HG03575 (cell line): ENCODE measurements at regions not wholly inside any gene's neighbourhood (a gene's known extent, or its start where the extent isn't known, plus 50 kb on each side); places are given as distances from the start of the nearest gene placed in this dataset.

Experiments used
- ATAC-seq: cut with Tn5 transposase; IDR thresholded peaks from one replicate; pipeline ENCODE4 v1.9.1; 2021; ENCODE audit not compliant: unreplicated experiment, insufficient number of reproducible peaks, low FRiP score; ENCODE audit errors: extremely low read depth

DNA sequence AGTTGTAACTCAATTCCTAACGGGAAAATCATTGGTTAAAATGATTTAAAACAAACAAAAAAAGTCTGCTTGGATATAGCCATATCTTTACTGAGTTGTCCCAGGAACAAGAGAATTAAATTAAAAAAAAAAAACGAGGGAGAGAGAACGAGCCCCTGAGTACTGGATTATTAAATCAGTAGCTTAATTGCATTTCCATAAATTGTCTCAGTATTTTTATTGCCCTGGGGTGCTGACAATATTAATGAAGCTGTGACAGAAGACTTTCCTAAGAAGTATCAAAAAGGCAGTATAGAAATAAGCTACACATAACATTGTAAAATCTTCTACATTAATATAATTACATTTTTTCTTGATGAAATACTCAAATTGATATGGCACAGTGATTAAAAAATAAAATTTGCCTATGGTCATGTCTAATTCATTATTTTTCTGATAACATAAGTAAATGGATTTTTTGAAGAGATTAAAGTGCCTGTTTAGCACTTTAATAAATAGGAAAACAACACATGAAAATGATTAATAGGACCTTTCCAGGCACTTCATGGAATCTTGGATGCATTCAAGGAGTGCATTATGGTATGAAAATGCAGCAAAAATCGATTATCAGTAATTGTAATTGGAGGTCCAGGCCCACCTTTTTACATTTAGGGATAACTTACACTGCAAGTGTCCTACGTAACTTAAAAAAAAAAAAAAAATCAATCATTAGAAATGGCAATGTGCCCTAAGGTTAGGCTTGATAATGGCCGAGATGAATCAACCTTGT is 2233.4 kb downstream of the ARAP2 start:
- ATAC-seq = no peak

DNA sequence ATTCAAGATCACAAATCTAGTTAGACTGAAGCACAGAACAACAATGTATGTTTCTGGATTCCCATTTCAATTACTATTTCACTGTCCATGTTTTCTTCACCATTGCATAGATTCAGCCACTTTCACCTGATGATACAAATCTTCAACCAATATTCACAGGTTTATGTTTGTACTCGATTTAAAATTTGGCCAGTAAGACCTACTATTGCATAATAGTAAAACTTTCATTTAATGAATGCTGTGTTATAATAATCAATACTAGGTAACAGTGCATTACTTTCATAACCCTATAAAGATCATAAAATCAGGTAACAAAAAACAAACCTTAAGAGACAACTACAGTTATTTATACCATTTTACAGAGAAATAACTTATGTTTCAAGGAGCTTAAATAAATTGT is 2209.1 kb downstream of the ARAP2 start:
- no peak for ATAC-seq

DNA sequence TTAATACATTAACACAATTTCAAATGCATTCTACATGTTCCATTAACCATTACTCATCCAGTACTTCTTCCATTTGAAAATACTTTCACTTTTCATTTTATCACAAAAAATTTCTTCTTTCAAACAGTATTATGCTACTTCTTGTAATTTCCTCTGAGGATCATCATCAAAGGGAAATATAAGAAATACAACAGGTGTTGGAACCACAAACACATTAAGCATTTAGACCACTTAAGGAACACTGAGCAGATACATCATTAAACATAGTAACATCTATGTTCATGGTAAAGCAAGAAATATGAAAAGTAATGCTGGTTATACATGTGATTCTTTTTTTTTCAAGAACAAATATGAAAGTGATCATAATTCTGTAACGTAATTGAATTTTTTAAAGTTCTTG is 2207.0 kb downstream of the ARAP2 start:
- ATAC-seq = no peak

- no peak for ATAC-seq
These were observed 2204.5 kb downstream of the ARAP2 start for GRCh38 chr4:34039766-34040165.

GRCh38 chr4:34043131-34043530 is 2201.2 kb downstream of the ARAP2 start:
- ATAC-seq = no peak

DNA sequence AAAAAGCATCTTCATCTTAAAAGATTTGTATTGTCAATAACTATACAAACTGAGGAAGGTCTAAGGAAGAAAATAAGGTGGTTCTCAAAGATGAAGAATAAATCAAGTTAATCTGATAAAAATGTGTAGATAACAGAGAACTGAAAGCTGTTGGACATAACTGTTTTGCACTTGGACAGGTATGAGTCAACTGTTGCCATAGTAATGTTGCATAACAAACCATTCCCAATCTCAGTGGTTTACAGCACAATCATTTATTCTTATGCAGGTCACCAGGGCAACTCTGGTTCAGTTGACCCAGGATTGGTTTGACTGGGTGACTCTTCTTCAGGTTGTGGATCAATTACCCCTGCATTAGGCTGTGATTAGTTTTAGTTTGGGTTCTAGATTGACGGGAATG is 2197.7 kb downstream of the ARAP2 start:
- no peak for ATAC-seq

- ATAC-seq = no peak
These were observed 2197.0 kb downstream of the ARAP2 start for GRCh38 chr4:34047363-34047762.

- ATAC-seq = no peak
These were observed 2178.2 kb downstream of the ARAP2 start for GRCh38 chr4:34066126-34066525.

DNA sequence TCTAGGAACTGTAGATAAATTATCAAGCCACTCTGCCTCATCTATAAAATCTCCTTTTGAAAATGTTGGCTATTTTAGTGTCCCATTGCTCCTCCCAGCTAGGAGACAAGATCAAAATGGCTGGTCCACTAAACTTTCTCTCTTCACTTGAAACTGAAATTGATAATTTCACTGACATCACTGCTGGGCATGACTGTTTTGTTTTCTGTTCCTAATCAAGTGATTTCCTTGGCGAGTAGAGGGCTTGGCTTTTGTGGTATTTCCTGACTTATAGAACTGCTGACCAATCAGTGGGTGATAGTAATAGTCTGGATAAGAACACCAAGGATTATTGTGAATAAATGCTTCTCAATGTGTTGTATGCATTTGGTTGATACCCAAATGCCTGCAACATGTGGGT is 2152.9 kb downstream of the ARAP2 start:
- ATAC-seq = no peak

DNA sequence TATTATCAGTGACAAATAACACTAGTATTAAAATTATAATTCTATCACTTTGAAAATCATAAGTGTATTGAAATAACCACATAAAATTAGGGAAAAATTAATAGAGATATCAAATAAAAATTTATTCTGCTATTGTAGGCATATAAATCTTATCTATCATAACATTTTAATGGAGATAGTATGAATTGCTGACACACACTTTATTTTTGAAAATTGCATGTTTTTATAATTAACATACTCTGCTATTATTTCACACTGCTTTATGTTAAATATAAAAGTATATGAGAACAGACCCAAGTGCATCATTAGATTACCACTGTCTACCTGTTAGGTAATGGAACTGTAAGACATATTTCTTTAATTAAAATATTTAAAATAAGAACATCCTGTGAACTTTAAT is 2150.2 kb downstream of the ARAP2 start:
- no peak for ATAC-seq

DNA sequence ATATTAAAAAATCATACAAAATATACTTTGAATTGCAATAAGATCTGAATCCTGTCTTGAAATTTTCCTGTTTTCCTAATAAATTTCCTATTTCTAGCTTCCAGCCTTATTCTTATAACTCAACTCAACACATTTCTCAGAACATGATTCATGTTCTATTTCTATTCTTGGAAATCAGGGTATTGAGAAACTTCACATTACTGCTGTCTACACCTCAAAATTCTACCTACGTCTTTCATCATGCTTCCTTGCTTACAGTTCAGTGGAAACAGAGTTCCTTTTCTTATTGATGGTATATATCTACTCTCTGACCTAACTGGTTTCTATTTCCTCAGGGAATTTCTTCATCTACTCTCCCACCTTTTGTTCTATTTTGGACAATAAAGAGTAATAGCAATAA is 2139.0 kb downstream of the ARAP2 start:
- ATAC-seq = no peak

- no peak for ATAC-seq
These were observed 2135.9 kb downstream of the ARAP2 start for GRCh38 chr4:34108391-34108790.

- ATAC-seq = no peak
These were observed 2131.7 kb downstream of the ARAP2 start for GRCh38 chr4:34112573-34112972.

- no peak for ATAC-seq
These were observed 2105.9 kb downstream of the ARAP2 start for GRCh38 chr4:34138385-34138784.

DNA sequence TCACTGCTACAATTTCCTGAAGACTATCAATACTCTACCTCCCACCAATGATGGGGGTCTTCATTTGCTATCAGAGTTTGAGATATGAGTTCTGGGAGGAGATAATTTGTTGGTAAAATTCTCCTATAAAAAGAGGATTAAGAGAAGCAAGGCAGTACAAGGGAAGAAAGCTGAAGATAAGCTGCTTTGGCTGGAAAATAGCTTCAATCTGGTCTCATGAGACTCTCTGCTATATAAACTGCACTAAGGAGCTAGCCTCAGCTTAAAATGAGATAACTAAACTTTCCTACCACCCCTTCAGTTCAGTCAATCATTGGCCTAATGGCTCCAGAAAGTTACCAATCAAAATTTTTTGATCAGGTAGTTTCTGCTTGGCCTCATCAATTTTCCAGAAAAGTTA is 2105.0 kb downstream of the ARAP2 start:
- no peak for ATAC-seq

- ATAC-seq = no peak
These were observed 2095.9 kb downstream of the ARAP2 start for GRCh38 chr4:34148322-34148908.

- ATAC-seq = no peak
These were observed 2086.8 kb downstream of the ARAP2 start for GRCh38 chr4:34157547-34157946.

DNA sequence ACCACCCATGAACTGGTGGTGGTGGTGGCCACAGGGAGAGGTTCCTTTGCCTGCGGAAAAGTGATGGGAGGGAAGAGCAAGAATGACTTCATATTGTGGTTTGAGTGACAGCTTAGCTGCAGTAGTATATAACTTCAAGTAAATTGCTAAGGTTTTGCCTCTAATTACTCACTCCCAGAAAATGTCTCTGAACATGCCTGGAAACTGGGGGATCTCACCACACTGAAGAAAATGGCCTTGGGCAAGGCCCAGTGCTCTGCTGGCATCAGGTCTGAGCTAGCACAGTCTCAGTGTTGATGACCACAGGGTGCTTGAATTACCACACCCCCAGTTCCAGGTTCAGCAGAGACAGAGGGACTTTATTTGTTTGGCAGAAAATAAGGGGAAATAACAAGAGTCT is 2085.4 kb downstream of the ARAP2 start:
- ATAC-seq = no peak

GRCh38 chr4:34170946-34171345 is 2073.4 kb downstream of the ARAP2 start:
- no peak for ATAC-seq

DNA sequence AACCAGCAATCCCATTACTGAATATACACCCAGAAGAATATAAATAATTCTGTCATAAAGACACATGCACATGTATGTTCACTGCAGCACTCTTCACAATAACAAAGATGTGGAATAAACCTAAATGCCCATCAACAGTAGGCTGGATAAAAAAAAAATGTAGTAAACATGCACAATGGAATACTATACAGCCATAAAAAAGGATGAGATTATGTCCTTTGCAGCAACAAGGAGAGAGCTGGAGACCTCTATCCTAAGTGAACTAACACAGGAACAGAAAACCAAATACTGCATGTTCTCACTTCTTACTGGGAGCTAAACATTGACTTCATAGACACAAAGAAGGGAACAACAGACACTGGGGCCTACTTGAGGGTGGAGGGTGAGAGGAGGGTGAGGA is 2067.7 kb downstream of the ARAP2 start:
- no peak for ATAC-seq

DNA sequence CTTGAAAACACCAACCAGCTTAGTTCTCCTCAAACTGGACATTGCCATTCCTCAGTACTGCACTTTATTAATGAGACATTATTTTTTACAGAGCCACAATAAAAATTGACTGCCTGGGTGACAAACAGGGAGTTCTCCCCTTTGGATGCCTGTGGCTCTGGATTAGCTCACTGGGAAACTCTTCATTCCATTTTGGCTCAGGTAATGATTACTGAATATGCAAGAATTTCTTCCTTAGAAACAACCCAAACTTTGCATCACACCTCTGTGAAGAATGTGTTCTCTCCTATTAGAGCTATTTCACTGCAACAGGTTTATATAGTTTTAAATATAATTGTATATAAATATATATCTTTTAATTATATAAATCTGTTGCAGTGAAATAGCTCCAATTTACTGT is 2065.8 kb downstream of the ARAP2 start:
- no peak for ATAC-seq
